GM21367 (cell line): ENCODE measurements at regions not wholly inside any gene's neighbourhood (a gene's known extent, or its start where the extent isn't known, plus 50 kb on each side); places are given as distances from the start of the nearest gene placed in this dataset.

Experiments used
- ATAC-seq: cut with Tn5 transposase; IDR thresholded peaks from one replicate; pipeline ENCODE4 v1.9.1; 2021; ENCODE audit not compliant: unreplicated experiment

- no peak for ATAC-seq
Measured at GRCh38 chr3:152095472-152095871, 173.3 kb upstream of the MBNL1 start.

GRCh38 chr3:152096280-152096906, 172.3 kb upstream of the MBNL1 start:
- ATAC-seq = no peak

- ATAC-seq = no peak
Measured at GRCh38 chr3:152097120-152097519, 171.6 kb upstream of the MBNL1 start.

- no peak for ATAC-seq
Measured at GRCh38 chr3:152097770-152098169, 171.0 kb upstream of the MBNL1 start.

- ATAC-seq = peak; percentile 97
Measured at GRCh38 chr3:152100491-152101132, 168.1 kb upstream of the MBNL1 start.

- no peak for ATAC-seq
Measured at GRCh38 chr3:152102410-152102809, 166.3 kb upstream of the MBNL1 start.

GRCh38 chr3:152103257-152103656, 165.5 kb upstream of the MBNL1 start:
- ATAC-seq = no peak

GRCh38 chr3:152104847-152105415, 163.8 kb upstream of the MBNL1 start:
- ATAC-seq = no peak

GRCh38 chr3:152105446-152105845, 163.3 kb upstream of the MBNL1 start:
- no peak for ATAC-seq

GRCh38 chr3:152109038-152109437, 159.7 kb upstream of the MBNL1 start:
- ATAC-seq = no peak

GRCh38 chr3:152113413-152113812, 155.3 kb upstream of the MBNL1 start:
- ATAC-seq = no peak

GRCh38 chr3:152113992-152114651, 154.6 kb upstream of the MBNL1 start:
- ATAC-seq = no peak

GRCh38 chr3:152120601-152121269, 148.0 kb upstream of the MBNL1 start:
- no peak for ATAC-seq

- ATAC-seq = no peak
Measured at GRCh38 chr3:152121270-152121636, 147.5 kb upstream of the MBNL1 start.

- no peak for ATAC-seq
Measured at GRCh38 chr3:152122851-152123250, 145.9 kb upstream of the MBNL1 start.

- ATAC-seq = no peak
Measured at GRCh38 chr3:152123457-152123856, 145.3 kb upstream of the MBNL1 start.

GRCh38 chr3:152126260-152126659, 142.5 kb upstream of the MBNL1 start:
- no peak for ATAC-seq

- peak; percentile 99 for ATAC-seq
Measured at GRCh38 chr3:152127058-152127457, 141.7 kb upstream of the MBNL1 start.

- ATAC-seq = no peak
Measured at GRCh38 chr3:152128356-152128755, 140.4 kb upstream of the MBNL1 start.

- ATAC-seq = no peak
Measured at GRCh38 chr3:152139651-152140050, 129.1 kb upstream of the MBNL1 start.

- no peak for ATAC-seq
Measured at GRCh38 chr3:152146461-152146860, 122.3 kb upstream of the MBNL1 start.

- no peak for ATAC-seq
Measured at GRCh38 chr3:152147748-152148147, 121.0 kb upstream of the MBNL1 start.
